Lung (tissue), 11 donors: ENCODE measurements at regions not wholly inside any gene's neighbourhood (a gene's known extent, or its start where the extent isn't known, plus 50 kb on each side); places are given as distances from the start of the nearest gene placed in this dataset.
A peak's percentile ranks its signal among the peaks of the same experiment; 100 is the strongest.

Source experiments
- ATAC-seq: fragments of 200-7000 bp; cut with Tn5 transposase; one replicate; pipeline ENCODE4 v1.9.1; 2020; ENCODE audit warnings: moderate number of reproducible peaks; ENCODE audit not compliant: insufficient read depth, low FRiP score
- DNase-seq, 3 donors: peaks; one replicate each; pipeline ENCODE4 v3.0.0-alpha.2; 2013 to 2017
- H3K27ac ChIP-seq, 2 donors: one replicate each; pipeline ENCODE4 v1.5.1; 2013; ENCODE audit warnings: mild to moderate bottlenecking in 2 of 2, moderate library complexity in 2 of 2, control low read depth in 1 of 2, inconsistent platforms in 1 of 2, low read depth in 1 of 2, low read length in 1 of 2
- H3K27me3 ChIP-seq, 3 donors: one replicate each; pipeline ENCODE4 v1.5.1; 2013; ENCODE audit warnings: low read length in 2 of 3; ENCODE audit not compliant: control insufficient read depth in 3 of 3, insufficient read depth in 3 of 3
- H3K36me3 ChIP-seq, 4 donors: one replicate each; pipeline ENCODE4 v1.5.1; 2013; ENCODE audit warnings: low read length in 4 of 4, mild to moderate bottlenecking in 1 of 4, moderate library complexity in 1 of 4; ENCODE audit not compliant: control insufficient read depth in 4 of 4, insufficient read depth in 4 of 4
- H3K4me1 ChIP-seq, 5 donors: one replicate each; pipeline ENCODE4 v1.5.1; 2013; ENCODE audit warnings: low read length in 5 of 5, mild to moderate bottlenecking in 2 of 5, moderate library complexity in 1 of 5; ENCODE audit not compliant: control insufficient read depth in 5 of 5, insufficient read depth in 5 of 5
- H3K4me3 ChIP-seq: one replicate; pipeline ENCODE4 v1.5.1; 2013; ENCODE audit warnings: mild to moderate bottlenecking, control low read depth, moderate library complexity
- H3K9ac ChIP-seq, 2 donors: one replicate each; pipeline ENCODE4 v1.5.1; 2013; ENCODE audit warnings: low read length in 2 of 2, control low read depth in 1 of 2; ENCODE audit not compliant: insufficient read depth in 1 of 2
- H3K9me3 ChIP-seq, 4 donors: one replicate each; pipeline ENCODE4 v1.5.1; 2013; ENCODE audit warnings: low read length in 3 of 4, mild to moderate bottlenecking in 1 of 4, moderate library complexity in 1 of 4; ENCODE audit not compliant: control insufficient read depth in 4 of 4, insufficient read depth in 3 of 4
- CTCF ChIP-seq: IDR thresholded peaks from 2 replicates; pipeline ENCODE4 v1.5.1; 2012; ENCODE audit warnings: mild to moderate bottlenecking; ENCODE audit errors: control extremely low read depth, extremely low read depth
- WGBS, 2 donors: extraction: QIAGEN DNeasy Blood & Tissue Kit; methylation state at CpG; one replicate each; pipeline ENCODE4 v1.1.7; 2013; 5-methylcytosine and 5-hydroxymethylcytosine counted together
- donor health status: control.
- donor health status: control.
- donor health status: Bipolar disorder and iron deficiency.
- donor health status: healthy.
- donor health status: DM: yes; HTN: yes; CAD: no.

DNA sequence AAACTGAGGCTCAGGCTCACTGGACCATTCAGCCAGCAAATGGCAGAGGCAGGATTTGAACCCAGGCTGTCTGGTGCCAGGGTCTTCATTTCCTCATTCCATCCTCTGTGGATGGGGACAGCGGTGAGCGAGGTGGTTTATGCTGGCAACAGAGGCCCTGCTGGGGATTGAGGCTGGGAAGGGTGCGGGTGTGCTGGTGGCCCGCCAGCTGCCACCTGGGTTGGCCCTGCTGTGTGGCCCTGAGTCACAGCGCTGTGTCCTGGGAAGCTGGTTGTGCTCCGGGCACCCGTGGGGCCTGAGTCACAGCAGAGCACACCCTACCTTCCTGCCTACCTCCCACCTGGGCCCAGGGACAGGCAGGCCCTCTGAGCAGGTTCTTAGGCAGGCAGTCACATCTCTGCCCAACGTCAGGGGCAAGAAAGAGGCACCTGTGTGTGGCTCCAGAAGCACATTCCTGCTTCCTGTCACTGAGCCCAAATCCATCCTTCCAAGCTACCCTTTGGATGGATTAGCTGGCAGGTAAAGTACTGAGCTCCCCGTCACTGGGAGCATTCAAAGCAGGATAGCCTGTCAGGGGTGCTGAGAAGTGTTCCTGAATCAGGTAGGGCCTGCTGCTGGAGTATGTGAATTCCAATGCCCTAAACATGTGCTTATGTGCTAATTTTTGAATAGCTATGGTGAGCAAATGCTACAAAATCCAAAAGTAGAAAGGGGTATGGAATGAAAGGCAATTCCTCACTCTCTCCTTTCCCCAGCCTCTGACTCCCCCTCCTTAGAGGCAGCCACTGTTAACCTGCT, 53.9 kb downstream of the CEBPB start:
- 87 to 88% methylated on average over 9 of the region's 9 CpGs for WGBS, 2 donors
- Histone ChIP-seq H3K4me1 (peaks cover 0 to 14% (median 0%) of the 10 kb centered on the region in 5 donors), H3K9ac (no peak overlapping the region), H3K4me3 (no peak overlapping the region), H3K27ac (no peak overlapping the region), H3K36me3 (no peaks in the 10 kb centered on the region), H3K27me3 (no peaks in the 10 kb centered on the region), H3K9me3 (no peaks in the 10 kb centered on the region)
- ATAC-seq (no peak), DNase-seq (no peak)
- TF ChIP-seq CTCF = no peak

- no peak overlapping the region for H3K4me3 ChIP-seq
- no peak for TF ChIP-seq CTCF
- DNase-seq = peak in 2 of 3 donors; percentile 37 to 51
- H3K9me3 ChIP-seq = no peaks in the 10 kb centered on the region
- H3K4me1 ChIP-seq = peaks cover 0 to 14% (median 0%) of the 10 kb centered on the region in 5 donors
- 72 to 81% methylated on average over 14 of the region's 14 CpGs for whole genome bisulfite sequencing, 2 donors
- H3K27me3 ChIP-seq = no peaks in the 10 kb centered on the region
- H3K9ac ChIP-seq = no peak overlapping the region
- H3K27ac ChIP-seq = no peak overlapping the region
- ATAC-seq = no peak
- no peaks in the 10 kb centered on the region for H3K36me3 ChIP-seq
Observed at GRCh38 chr20:50245498-50246366, 55.1 kb downstream of the CEBPB start.

- DNase-seq (peak; percentile 48 to 73 (median 70)), ATAC-seq (no peak)
- no peak for TF ChIP-seq CTCF
- H3K9ac ChIP-seq = no peak overlapping the region
- no peaks in the 10 kb centered on the region for H3K9me3 ChIP-seq
- 86 to 88% methylated on average over 17 of the region's 17 CpGs for WGBS, 2 donors
- no peaks in the 10 kb centered on the region for H3K27me3 ChIP-seq
- no peak overlapping the region for H3K4me3 ChIP-seq
- peaks cover 0 to 14% (median 0%) of the 10 kb centered on the region in 5 donors for H3K4me1 ChIP-seq
- H3K36me3 ChIP-seq = no peaks in the 10 kb centered on the region
- H3K27ac ChIP-seq = no peak overlapping the region
Observed at GRCh38 chr20:50246367-50247195, 56.0 kb downstream of the CEBPB start.
